22Rv1 (cell line): ENCODE measurements at regions not wholly inside any gene's neighbourhood (a gene's known extent, or its start where the extent isn't known, plus 50 kb on each side); places are given as distances from the start of the nearest gene placed in this dataset.
A peak's percentile ranks its signal among the peaks of the same experiment; 100 is the strongest.

ENCODE experiments used
- ZFX ChIP-seq: fragments of 450-650 bp; IDR thresholded peaks from 2 replicates; pipeline ENCODE4 v1.6.1; 2017; ENCODE audit warnings: antibody characterized with exemption, borderline replicate concordance
- TF ChIP-seq, protein P1 (sequence below): fragments of 450-650 bp; IDR thresholded peaks from 2 replicates; pipeline ENCODE4 v1.5.1; 2017; ENCODE audit warnings: mild to moderate bottlenecking

DNA sequence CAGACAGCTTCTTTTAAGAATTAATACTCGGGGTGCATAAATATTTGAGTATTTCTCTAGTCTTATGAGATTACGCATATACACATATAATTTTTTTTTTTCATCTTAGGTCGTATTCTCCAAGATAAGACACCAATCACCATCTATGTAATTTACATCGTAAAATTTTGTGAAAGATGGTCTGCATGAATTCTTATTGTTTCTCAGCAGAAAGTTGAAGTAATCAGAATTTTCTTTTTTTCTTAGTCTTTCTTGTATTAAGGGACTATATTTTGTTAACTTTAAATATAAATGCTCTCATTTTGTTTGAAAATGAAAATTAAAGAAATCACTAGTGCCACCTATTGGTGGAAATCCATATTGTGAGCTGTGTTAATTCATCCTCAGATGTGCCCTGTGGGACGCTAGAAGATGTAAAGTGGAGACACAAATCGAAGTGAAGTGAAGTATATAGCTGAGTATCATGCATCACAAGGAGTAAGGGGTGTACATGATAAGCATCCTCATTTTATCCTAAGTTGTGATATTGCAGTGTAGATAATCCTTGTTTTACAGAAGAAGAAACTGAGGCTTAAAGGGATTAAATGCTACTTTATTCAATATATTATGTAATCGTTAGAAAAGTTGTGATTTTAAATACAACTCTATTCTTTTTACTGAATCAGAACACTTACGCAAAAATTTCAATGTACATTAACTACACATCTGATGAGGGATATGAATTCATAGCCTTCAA is 2084.3 kb downstream of the LRRC4C start:
- TF ChIP-seq, protein P1, sequence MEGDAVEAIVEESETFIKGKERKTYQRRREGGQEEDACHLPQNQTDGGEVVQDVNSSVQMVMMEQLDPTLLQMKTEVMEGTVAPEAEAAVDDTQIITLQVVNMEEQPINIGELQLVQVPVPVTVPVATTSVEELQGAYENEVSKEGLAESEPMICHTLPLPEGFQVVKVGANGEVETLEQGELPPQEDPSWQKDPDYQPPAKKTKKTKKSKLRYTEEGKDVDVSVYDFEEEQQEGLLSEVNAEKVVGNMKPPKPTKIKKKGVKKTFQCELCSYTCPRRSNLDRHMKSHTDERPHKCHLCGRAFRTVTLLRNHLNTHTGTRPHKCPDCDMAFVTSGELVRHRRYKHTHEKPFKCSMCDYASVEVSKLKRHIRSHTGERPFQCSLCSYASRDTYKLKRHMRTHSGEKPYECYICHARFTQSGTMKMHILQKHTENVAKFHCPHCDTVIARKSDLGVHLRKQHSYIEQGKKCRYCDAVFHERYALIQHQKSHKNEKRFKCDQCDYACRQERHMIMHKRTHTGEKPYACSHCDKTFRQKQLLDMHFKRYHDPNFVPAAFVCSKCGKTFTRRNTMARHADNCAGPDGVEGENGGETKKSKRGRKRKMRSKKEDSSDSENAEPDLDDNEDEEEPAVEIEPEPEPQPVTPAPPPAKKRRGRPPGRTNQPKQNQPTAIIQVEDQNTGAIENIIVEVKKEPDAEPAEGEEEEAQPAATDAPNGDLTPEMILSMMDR: peak; percentile 82
- no peak for TF ChIP-seq ZFX
